ENCODE measurements at regions not wholly inside any gene's neighbourhood (a gene's known extent, or its start where the extent isn't known, plus 50 kb on each side); places are given as distances from the start of the nearest gene placed in this dataset.

DNA sequence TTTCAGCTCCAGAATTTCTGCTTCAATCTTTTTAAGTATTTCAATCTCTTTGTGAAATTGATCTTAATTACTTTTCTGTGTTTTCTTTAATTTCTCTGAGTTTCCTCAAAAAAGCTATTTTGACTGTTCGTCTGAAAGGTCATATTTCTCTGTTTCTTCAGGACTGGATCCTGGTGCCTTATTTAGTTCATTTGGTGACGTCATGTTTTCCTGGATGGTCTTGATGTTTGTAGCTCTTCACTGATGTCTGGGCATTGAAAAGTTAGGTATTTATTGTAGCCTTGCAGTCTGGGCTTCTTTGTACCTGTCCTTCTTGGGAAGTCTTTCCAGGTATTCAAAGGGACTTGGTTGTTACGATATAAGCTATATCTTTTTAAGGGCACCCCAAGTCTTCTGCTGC lies 998.7 kb downstream of the NCAM2 start:
- no peaks in the 10 kb centered on the region for H3K36me3 ChIP-seq (replicated peaks in 1 of 2; ENCODE audit: control insufficient read depth in 1 of 2, insufficient read depth in 2 of 2, low read length in 1 of 2)
- TF ChIP-seq, protein P1, sequence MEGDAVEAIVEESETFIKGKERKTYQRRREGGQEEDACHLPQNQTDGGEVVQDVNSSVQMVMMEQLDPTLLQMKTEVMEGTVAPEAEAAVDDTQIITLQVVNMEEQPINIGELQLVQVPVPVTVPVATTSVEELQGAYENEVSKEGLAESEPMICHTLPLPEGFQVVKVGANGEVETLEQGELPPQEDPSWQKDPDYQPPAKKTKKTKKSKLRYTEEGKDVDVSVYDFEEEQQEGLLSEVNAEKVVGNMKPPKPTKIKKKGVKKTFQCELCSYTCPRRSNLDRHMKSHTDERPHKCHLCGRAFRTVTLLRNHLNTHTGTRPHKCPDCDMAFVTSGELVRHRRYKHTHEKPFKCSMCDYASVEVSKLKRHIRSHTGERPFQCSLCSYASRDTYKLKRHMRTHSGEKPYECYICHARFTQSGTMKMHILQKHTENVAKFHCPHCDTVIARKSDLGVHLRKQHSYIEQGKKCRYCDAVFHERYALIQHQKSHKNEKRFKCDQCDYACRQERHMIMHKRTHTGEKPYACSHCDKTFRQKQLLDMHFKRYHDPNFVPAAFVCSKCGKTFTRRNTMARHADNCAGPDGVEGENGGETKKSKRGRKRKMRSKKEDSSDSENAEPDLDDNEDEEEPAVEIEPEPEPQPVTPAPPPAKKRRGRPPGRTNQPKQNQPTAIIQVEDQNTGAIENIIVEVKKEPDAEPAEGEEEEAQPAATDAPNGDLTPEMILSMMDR (IDR thresholded peaks at IDR 0.05), result no peak
- TF ChIP-seq, protein P2, sequence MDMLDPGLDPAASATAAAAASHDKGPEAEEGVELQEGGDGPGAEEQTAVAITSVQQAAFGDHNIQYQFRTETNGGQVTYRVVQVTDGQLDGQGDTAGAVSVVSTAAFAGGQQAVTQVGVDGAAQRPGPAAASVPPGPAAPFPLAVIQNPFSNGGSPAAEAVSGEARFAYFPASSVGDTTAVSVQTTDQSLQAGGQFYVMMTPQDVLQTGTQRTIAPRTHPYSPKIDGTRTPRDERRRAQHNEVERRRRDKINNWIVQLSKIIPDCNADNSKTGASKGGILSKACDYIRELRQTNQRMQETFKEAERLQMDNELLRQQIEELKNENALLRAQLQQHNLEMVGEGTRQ (IDR thresholded peaks at IDR 0.05; ENCODE audit: borderline replicate concordance, low read depth, low read length), result no peak
- TF ChIP-seq, protein P3, sequence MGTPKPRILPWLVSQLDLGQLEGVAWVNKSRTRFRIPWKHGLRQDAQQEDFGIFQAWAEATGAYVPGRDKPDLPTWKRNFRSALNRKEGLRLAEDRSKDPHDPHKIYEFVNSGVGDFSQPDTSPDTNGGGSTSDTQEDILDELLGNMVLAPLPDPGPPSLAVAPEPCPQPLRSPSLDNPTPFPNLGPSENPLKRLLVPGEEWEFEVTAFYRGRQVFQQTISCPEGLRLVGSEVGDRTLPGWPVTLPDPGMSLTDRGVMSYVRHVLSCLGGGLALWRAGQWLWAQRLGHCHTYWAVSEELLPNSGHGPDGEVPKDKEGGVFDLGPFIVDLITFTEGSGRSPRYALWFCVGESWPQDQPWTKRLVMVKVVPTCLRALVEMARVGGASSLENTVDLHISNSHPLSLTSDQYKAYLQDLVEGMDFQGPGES (IDR thresholded peaks at IDR 0.05; ENCODE audit: low read depth, low read length), result no peak
- TF ChIP-seq, protein P4, sequence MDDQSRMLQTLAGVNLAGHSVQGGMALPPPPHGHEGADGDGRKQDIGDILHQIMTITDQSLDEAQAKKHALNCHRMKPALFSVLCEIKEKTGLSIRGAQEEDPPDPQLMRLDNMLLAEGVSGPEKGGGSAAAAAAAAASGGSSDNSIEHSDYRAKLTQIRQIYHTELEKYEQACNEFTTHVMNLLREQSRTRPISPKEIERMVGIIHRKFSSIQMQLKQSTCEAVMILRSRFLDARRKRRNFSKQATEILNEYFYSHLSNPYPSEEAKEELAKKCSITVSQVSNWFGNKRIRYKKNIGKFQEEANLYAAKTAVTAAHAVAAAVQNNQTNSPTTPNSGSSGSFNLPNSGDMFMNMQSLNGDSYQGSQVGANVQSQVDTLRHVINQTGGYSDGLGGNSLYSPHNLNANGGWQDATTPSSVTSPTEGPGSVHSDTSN (IDR thresholded peaks at IDR 0.05), result no peak
- TF ChIP-seq CHD2 (IDR thresholded peaks at IDR 0.05; ENCODE audit: low read length, partially characterized antibody) (no peak), TAF1 (IDR thresholded peaks at IDR 0.05; ENCODE audit: borderline replicate concordance, low read depth, low read length) (no peak), FOXJ3 (CRISPR knock-in tag; IDR thresholded peaks at IDR 0.05) (no peak), NFIC (IDR thresholded peaks at IDR 0.05; ENCODE audit: borderline replicate concordance) (no peak), FOXM1 (IDR thresholded peaks at IDR 0.05; ENCODE audit: low read depth) (no peak), TCF12 (IDR thresholded peaks at IDR 0.05) (no peak)
- TF ChIP-seq, protein P5, sequence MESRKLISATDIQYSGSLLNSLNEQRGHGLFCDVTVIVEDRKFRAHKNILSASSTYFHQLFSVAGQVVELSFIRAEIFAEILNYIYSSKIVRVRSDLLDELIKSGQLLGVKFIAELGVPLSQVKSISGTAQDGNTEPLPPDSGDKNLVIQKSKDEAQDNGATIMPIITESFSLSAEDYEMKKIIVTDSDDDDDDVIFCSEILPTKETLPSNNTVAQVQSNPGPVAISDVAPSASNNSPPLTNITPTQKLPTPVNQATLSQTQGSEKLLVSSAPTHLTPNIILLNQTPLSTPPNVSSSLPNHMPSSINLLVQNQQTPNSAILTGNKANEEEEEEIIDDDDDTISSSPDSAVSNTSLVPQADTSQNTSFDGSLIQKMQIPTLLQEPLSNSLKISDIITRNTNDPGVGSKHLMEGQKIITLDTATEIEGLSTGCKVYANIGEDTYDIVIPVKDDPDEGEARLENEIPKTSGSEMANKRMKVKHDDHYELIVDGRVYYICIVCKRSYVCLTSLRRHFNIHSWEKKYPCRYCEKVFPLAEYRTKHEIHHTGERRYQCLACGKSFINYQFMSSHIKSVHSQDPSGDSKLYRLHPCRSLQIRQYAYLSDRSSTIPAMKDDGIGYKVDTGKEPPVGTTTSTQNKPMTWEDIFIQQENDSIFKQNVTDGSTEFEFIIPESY (IDR thresholded peaks at IDR 0.05; ENCODE audit: borderline replicate concordance, low read depth), result no peak
- H3K27ac ChIP-seq (ENCODE audit: low read depth in 2 of 2, low read length in 1 of 2), result no peak overlapping the region
- no peak overlapping the region for H2AFZ ChIP-seq (ENCODE audit: low read depth)
- no peaks in the 10 kb centered on the region for H3K9me3 ChIP-seq
- no peak overlapping the region for H3K4me2 ChIP-seq
- no peaks in the 10 kb centered on the region for H3K27me3 ChIP-seq (ENCODE audit: insufficient read depth)
- no peak for DNase-seq
- H3K4me1 ChIP-seq (ENCODE audit: control insufficient read depth in 1 of 2, insufficient read depth in 2 of 2, low read depth in 1 of 2, low read length in 1 of 2), result no peaks in the 10 kb centered on the region; a peak in 1 of 4 replicates
- WGBS (ENCODE audit: low lambda C conversion rate), result 52% methylated on average over 3 of the region's 3 CpGs
- H4K20me1 ChIP-seq (ENCODE audit: insufficient read depth), result no peaks in the 10 kb centered on the region
- H3K9ac ChIP-seq, result no peak overlapping the region
- no peaks in the 10 kb centered on the region for H3F3A ChIP-seq (replicated peaks; ENCODE audit: insufficient read depth)
- ChIA-PET POLR2A (no interaction called here), CTCF (interaction anchor here (0.8 kb wide), 1 partner anchor 796 kb away, joined by 3 read pairs; no protein-coding TSS in a partner anchor)
- H3K79me2 ChIP-seq (ENCODE audit: insufficient read depth), result no peaks in the 10 kb centered on the region
- H3K4me3 ChIP-seq (ENCODE audit: low read depth in 2 of 2, low read length in 1 of 2), result no peak overlapping the region
- H3K9me2 ChIP-seq, result no peaks in the 10 kb centered on the region

Data from SK-N-SH (cell line).